ENCODE measurements at regions not wholly inside any gene's neighbourhood (a gene's known extent, or its start where the extent isn't known, plus 50 kb on each side); places are given as distances from the start of the nearest gene placed in this dataset.

GRCh38 chr3:139225548-139225947, 118.3 kb upstream of the MRPS22 start:
- H3K4me1 ChIP-seq: peaks cover 0 to 7% (median 0%) of the 10 kb centered on the region in 3 donors
- DNase-seq: no peak
- no peak overlapping the region for H3K4me3 ChIP-seq
- intact Hi-C loops (cut with DNase I): no loop called here
- no peaks in the 10 kb centered on the region for H3K27me3 ChIP-seq
- 60 to 64% methylated on average over 2 to 3 of the region's 4 CpGs for WGBS, 2 donors
- no peaks in the 10 kb centered on the region for H3K36me3 ChIP-seq
- H3K27ac ChIP-seq: no peak overlapping the region
- TF ChIP-seq CTCF (IDR thresholded peaks at IDR 0.05): no peak
- TF ChIP-seq POLR2A (IDR thresholded peaks at IDR 0.05): no peak
- H3K9me3 ChIP-seq: no peaks in the 10 kb centered on the region

- H3K27ac ChIP-seq: no peak overlapping the region
- no peak for DNase-seq
- H3K9me3 ChIP-seq: no peaks in the 10 kb centered on the region
- intact Hi-C loops (cut with DNase I): no loop called here
- H3K4me3 ChIP-seq: no peak overlapping the region
- H3K4me1 ChIP-seq: peaks cover 0 to 7% (median 0%) of the 10 kb centered on the region in 3 donors
- H3K27me3 ChIP-seq: no peaks in the 10 kb centered on the region
- no peaks in the 10 kb centered on the region for H3K36me3 ChIP-seq
- 45 to 48% methylated on average over 3 of the region's 3 CpGs for WGBS, 2 donors
- TF ChIP-seq POLR2A (IDR thresholded peaks at IDR 0.05) (no peak), CTCF (IDR thresholded peaks at IDR 0.05) (no peak)
Measured at GRCh38 chr3:139226731-139227130, 117.1 kb upstream of the MRPS22 start.

GRCh38 chr3:139227165-139227564, 116.7 kb upstream of the MRPS22 start:
- Histone ChIP-seq H3K9me3 (no peaks in the 10 kb centered on the region), H3K27me3 (no peaks in the 10 kb centered on the region), H3K36me3 (no peaks in the 10 kb centered on the region), H3K4me3 (no peak overlapping the region), H3K4me1 (peaks cover 0 to 7% (median 0%) of the 10 kb centered on the region in 3 donors), H3K27ac (no peak overlapping the region)
- no peak for DNase-seq
- intact Hi-C loops (cut with DNase I): no loop called here
- 0 to 33% methylated on average over 1 of the region's 1 CpG for WGBS, 2 donors
- TF ChIP-seq CTCF (IDR thresholded peaks at IDR 0.05) (no peak), POLR2A (IDR thresholded peaks at IDR 0.05) (no peak)

- DNase-seq: no peak
- Histone ChIP-seq H3K4me1 (peaks cover 0 to 7% (median 0%) of the 10 kb centered on the region in 3 donors), H3K27me3 (no peaks in the 10 kb centered on the region), H3K4me3 (no peak overlapping the region), H3K36me3 (no peaks in the 10 kb centered on the region), H3K9me3 (no peaks in the 10 kb centered on the region), H3K27ac (no peak overlapping the region)
- WGBS, 2 donors: 71 to 80% methylated on average over 4 of the region's 4 CpGs
- TF ChIP-seq POLR2A (IDR thresholded peaks at IDR 0.05): no peak
- no peak for TF ChIP-seq CTCF (IDR thresholded peaks at IDR 0.05)
- intact Hi-C loops (cut with DNase I): no loop called here
Measured at GRCh38 chr3:139227827-139228226, 116.0 kb upstream of the MRPS22 start.

- 73 to 82% methylated on average over 8 of the region's 8 CpGs for WGBS, 2 donors
Measured at GRCh38 chr3:139230391-139230790, 113.4 kb upstream of the MRPS22 start.

More at GRCh38 chr3:139230391-139230790, 113.4 kb upstream of the MRPS22 start:
- Histone ChIP-seq H3K27me3 (no peaks in the 10 kb centered on the region), H3K4me1 (peaks cover 0 to 24% (median 0%) of the 10 kb centered on the region in 3 donors), H3K4me3 (no peak overlapping the region), H3K27ac (no peak overlapping the region), H3K9me3 (no peaks in the 10 kb centered on the region), H3K36me3 (no peaks in the 10 kb centered on the region)
- intact Hi-C loops (cut with DNase I): no loop called here
- TF ChIP-seq CTCF (IDR thresholded peaks at IDR 0.05) (no peak), POLR2A (IDR thresholded peaks at IDR 0.05) (no peak)
- DNase-seq: no peak

Measured in esophagus squamous epithelium (tissue), 5 donors.